ENCODE measurements at regions not wholly inside any gene's neighbourhood (a gene's known extent, or its start where the extent isn't known, plus 50 kb on each side); places are given as distances from the start of the nearest gene placed in this dataset.

- TF ChIP-seq, protein P1, sequence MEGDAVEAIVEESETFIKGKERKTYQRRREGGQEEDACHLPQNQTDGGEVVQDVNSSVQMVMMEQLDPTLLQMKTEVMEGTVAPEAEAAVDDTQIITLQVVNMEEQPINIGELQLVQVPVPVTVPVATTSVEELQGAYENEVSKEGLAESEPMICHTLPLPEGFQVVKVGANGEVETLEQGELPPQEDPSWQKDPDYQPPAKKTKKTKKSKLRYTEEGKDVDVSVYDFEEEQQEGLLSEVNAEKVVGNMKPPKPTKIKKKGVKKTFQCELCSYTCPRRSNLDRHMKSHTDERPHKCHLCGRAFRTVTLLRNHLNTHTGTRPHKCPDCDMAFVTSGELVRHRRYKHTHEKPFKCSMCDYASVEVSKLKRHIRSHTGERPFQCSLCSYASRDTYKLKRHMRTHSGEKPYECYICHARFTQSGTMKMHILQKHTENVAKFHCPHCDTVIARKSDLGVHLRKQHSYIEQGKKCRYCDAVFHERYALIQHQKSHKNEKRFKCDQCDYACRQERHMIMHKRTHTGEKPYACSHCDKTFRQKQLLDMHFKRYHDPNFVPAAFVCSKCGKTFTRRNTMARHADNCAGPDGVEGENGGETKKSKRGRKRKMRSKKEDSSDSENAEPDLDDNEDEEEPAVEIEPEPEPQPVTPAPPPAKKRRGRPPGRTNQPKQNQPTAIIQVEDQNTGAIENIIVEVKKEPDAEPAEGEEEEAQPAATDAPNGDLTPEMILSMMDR (IDR thresholded peaks at IDR 0.05) = no peak
- no peak for TF ChIP-seq POLR2A (IDR thresholded peaks at IDR 0.05)
These were observed 673.4 kb upstream of the MEF2C start for GRCh38 chr5:89556215-89556913.
